ENCODE measurements at regions not wholly inside any gene's neighbourhood (a gene's known extent, or its start where the extent isn't known, plus 50 kb on each side); places are given as distances from the start of the nearest gene placed in this dataset.

GRCh38 chr4:116590648-116591047 is 494.7 kb downstream of the TRAM1L1 start:
- TF ChIP-seq CTCF (IDR thresholded peaks at IDR 0.05) (no peak), POLR2A (IDR thresholded peaks at IDR 0.05) (no peak)
